ENCODE measurements at regions not wholly inside any gene's neighbourhood (a gene's known extent, or its start where the extent isn't known, plus 50 kb on each side); places are given as distances from the start of the nearest gene placed in this dataset.

DNA sequence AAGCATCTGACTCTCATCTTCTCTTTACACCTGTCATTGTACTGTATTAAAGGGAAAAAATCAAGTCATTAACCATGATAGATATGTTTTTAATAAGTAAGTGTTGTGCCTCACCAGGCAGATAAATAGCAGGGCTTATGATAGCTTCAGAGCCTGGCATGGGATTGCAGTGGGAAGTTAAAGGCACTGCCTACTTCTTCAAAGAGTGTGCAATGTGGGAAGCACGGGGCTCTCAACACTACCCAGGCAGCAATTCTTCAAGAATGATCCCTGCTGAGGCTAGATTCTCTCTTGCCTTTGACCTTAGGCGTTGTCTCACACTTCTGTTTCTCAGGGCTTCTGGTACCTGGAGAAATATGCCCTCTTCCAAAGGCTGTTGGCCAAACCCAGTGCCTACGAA, 297.3 kb downstream of the MAF start:
- no peak for DNase-seq (ENCODE audit: low spot score)
- ATAC-seq (ENCODE audit: low FRiP score) = no peak
- TF ChIP-seq, protein P1, sequence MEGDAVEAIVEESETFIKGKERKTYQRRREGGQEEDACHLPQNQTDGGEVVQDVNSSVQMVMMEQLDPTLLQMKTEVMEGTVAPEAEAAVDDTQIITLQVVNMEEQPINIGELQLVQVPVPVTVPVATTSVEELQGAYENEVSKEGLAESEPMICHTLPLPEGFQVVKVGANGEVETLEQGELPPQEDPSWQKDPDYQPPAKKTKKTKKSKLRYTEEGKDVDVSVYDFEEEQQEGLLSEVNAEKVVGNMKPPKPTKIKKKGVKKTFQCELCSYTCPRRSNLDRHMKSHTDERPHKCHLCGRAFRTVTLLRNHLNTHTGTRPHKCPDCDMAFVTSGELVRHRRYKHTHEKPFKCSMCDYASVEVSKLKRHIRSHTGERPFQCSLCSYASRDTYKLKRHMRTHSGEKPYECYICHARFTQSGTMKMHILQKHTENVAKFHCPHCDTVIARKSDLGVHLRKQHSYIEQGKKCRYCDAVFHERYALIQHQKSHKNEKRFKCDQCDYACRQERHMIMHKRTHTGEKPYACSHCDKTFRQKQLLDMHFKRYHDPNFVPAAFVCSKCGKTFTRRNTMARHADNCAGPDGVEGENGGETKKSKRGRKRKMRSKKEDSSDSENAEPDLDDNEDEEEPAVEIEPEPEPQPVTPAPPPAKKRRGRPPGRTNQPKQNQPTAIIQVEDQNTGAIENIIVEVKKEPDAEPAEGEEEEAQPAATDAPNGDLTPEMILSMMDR (IDR thresholded peaks at IDR 0.05) = no peak

DNA sequence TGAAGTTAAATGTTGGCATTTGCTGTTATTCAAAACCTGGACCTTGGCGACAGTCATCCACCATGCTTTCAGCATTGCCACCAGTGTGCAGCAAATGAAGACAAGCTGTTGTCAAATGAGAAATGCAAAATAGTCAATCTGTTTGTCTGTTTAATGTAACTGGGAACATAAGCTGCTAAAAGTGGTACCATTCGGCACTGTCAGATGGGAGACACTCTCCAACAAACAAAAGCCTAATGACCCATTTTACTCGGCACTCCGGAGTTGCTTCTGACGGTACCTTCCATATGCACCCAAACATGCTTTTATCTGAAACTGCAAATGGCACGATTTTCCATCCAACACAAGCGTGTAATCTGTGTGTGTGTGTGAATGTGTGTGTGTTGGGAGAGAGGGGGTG, 297.8 kb downstream of the MAF start:
- TF ChIP-seq, protein P1 (IDR thresholded peaks at IDR 0.05) = no peak
- DNase-seq (ENCODE audit: low spot score) (no peak), ATAC-seq (ENCODE audit: low FRiP score) (no peak)

DNA sequence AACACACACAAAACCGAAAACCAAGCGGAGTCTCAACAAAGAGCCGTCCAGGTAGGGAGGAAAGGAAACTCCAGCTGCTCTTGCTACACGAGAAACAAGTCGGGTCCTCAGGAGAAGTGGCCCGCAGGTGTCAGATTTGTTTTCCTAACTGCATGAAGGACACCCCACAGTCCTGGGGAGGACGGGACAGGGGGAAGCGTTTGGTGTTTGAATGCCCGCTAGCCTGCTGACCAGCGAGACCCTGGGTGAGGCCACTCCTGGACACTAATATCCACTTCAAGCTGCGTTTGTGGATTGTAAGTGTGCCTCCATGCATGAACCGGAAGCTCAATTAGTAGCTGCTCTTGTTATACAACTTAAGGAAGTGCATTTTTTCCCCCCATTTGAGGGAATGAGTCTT, 299.5 kb downstream of the MAF start:
- ATAC-seq (ENCODE audit: low FRiP score) (no peak), DNase-seq (ENCODE audit: low spot score) (no peak)
- TF ChIP-seq, protein P1 (IDR thresholded peaks at IDR 0.05) = no peak

DNA sequence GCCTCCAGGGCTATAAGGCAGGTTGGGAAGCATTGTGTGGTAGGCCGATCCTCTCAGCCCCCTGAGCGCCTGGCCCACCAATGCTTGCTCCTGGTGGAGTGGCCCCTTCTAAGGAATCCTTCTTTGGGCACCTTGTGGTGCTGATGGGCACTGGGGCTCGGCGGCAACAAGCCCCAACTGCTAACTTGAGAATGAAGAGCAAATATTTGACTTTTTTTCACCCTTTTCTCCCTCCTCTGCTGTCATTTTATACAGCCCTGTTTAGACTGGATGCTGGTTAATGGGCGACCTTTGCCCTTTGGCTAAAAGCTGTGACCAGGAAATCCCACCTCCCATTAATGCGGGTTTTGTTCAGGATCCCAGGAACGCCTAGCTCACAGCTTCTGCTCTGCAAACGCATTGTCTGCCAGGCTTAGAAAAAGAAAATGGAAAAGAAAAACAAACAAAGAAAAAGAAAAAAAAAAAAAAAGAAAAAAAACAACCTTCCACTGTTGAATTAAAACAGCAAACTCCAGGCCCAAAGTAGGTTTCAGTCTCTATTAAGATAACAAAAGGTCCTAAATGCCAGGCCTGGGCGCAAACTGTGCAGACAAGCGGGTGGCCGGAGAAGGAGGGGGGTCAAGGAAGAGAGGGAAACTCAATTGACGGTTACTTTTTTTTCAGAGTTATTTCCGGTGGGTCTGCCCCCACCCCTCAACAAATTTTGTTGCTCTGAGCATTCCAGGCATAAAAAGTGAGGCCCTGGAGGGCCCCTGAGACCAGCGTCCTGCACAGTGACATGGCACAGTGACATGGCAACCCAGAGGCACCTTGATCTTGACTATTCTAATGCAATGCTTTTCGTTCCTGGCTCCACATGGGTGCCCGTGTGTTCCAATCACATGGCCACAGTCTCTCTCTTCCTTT, 301.4 kb downstream of the MAF start:
- ATAC-seq (ENCODE audit: low FRiP score) (no peak), DNase-seq (ENCODE audit: low spot score) (no peak)
- TF ChIP-seq, protein P1 (IDR thresholded peaks at IDR 0.05) = no peak

DNA sequence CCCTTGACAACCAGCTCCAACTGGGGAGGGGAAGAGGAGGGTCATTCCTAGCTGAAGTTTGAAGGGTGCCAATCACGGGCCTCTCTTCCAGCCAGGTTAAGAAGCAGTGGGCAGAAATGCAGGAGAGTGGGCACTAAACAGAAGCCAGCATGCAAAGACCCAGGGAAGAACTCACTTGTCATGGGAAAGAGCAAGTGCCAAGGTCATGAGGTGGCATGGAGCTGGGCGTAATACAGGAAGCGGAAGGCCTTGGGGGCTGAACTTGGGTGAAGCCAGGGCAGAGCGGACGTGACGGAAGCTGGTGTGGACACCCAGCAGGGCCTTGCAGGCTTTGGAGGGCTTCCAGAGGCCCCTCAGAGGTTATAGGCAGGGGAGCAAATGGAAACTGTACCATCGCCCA, 302.1 kb downstream of the MAF start:
- TF ChIP-seq, protein P1 (IDR thresholded peaks at IDR 0.05) = no peak
- no peak for DNase-seq (ENCODE audit: low spot score)
- no peak for ATAC-seq (ENCODE audit: low FRiP score)

DNA sequence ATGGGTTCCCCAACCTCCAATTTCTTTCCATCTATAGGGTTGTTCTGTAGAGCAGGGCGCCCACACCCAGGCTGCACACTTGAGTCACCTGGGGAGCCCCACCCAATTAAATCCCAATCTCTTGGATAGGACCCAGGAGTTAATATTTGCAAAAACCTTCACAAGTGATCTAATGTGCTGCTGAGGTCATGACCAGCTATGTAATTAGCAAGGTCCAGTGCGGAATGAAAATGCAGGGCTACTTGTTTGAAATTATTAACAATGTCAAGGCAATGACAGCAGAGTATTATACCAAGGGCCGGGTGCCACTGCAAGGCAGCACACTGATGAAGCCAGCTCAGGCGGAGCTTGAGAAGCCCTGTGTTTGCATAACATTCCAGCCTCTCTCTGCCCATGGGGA, 302.7 kb downstream of the MAF start:
- ATAC-seq (ENCODE audit: low FRiP score) = no peak
- TF ChIP-seq, protein P1 (IDR thresholded peaks at IDR 0.05) = no peak
- no peak for DNase-seq (ENCODE audit: low spot score)

DNA sequence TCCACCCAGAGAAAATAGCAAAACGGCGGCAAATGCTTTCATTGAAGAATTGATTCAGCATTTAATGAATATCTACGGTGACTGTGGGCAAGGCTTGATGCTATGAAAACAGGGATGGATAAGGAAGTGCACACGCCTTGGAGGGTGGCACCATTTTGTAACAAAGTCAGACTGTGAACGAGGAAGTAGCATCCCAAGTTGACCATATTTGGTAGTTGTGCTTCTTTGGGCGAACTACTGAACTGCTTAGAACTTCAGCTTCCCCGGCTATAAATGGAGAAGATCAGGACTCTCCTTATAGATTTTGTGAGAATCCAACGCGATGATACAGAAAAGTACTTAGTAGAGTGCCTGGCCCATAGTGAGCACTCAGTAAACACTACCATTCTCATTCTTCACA, 303.2 kb downstream of the MAF start:
- TF ChIP-seq, protein P1 (IDR thresholded peaks at IDR 0.05) = no peak
- DNase-seq (ENCODE audit: low spot score) = no peak
- no peak for ATAC-seq (ENCODE audit: low FRiP score)
